LNCaP clone FGC (cell line): ENCODE measurements at regions not wholly inside any gene's neighbourhood (a gene's known extent, or its start where the extent isn't known, plus 50 kb on each side); places are given as distances from the start of the nearest gene placed in this dataset.

ENCODE experiments used
- DNase-seq: peaks from one replicate; pipeline ENCODE4 v3.0.0-alpha.2; 2011; ENCODE audit warnings: low read depth
- H3K4me3 ChIP-seq: 2 replicates; pipeline ENCODE4 v1.5.1; 2011; ENCODE audit warnings: mild to moderate bottlenecking, low read depth, low read length, control low read depth
- CTCF ChIP-seq: IDR thresholded peaks from 2 replicates; pipeline ENCODE4 v1.5.1; 2012; ENCODE audit warnings: mild to moderate bottlenecking; ENCODE audit not compliant: control insufficient read depth, insufficient read depth; ENCODE audit errors: extremely low read depth

GRCh38 chr18:78620326-78620725 is 359.3 kb upstream of the SALL3 start:
- no peak for DNase-seq
- TF ChIP-seq CTCF, result no peak
- H3K4me3 ChIP-seq, result no peak overlapping the region

- no peak for DNase-seq
- no peak overlapping the region for H3K4me3 ChIP-seq
- TF ChIP-seq CTCF, result no peak
Observed at GRCh38 chr18:78621141-78621755, 358.4 kb upstream of the SALL3 start.

GRCh38 chr18:78622251-78622906 is 357.2 kb upstream of the SALL3 start:
- no peak for DNase-seq
- no peak overlapping the region for H3K4me3 ChIP-seq
- no peak for TF ChIP-seq CTCF

- no peak overlapping the region for H3K4me3 ChIP-seq
- TF ChIP-seq CTCF, result no peak
- no peak for DNase-seq
Observed at GRCh38 chr18:78622907-78623541, 356.6 kb upstream of the SALL3 start.

- TF ChIP-seq CTCF, result no peak
- DNase-seq, result no peak
- no peak overlapping the region for H3K4me3 ChIP-seq
Observed at GRCh38 chr18:78624646-78625279, 354.9 kb upstream of the SALL3 start.

- no peak for DNase-seq
- TF ChIP-seq CTCF, result no peak
- H3K4me3 ChIP-seq, result no peak overlapping the region
Observed at GRCh38 chr18:78625847-78626246, 353.8 kb upstream of the SALL3 start.
